NCI-H446 (cell line): ENCODE measurements at regions not wholly inside any gene's neighbourhood (a gene's known extent, or its start where the extent isn't known, plus 50 kb on each side); places are given as distances from the start of the nearest gene placed in this dataset.
"Not testable (repeated sequence)": the region's sequence is repeated elsewhere in the genome, so short reads cannot be mapped to it uniquely, and the experiment has no call there.

ENCODE experiments used
- DNase-seq, 2 experiments: peaks; one replicate each; lab custom pipeline; 2025; lab: John Stamatoyannopoulos, UW

GRCh38 chr3:18189282-18190050 lies 235.7 kb downstream of the SATB1 start:
- DNase-seq: no peak

GRCh38 chr3:18188491-18188890 lies 236.6 kb downstream of the SATB1 start:
- DNase-seq: no peak

GRCh38 chr3:18185624-18186023 lies 239.5 kb downstream of the SATB1 start:
- no peak for DNase-seq

- DNase-seq: not testable (repeated sequence)
These were observed 242.2 kb downstream of the SATB1 start for GRCh38 chr3:18182923-18183322.

- no peak for DNase-seq
These were observed 245.6 kb downstream of the SATB1 start for GRCh38 chr3:18179521-18179920.

- DNase-seq: no peak
These were observed 247.9 kb downstream of the SATB1 start for GRCh38 chr3:18177271-18177670.

GRCh38 chr3:18173891-18174290 lies 251.2 kb downstream of the SATB1 start:
- DNase-seq: not testable (repeated sequence)

- no peak for DNase-seq
These were observed 265.5 kb downstream of the SATB1 start for GRCh38 chr3:18159681-18160080.

- no peak for DNase-seq
These were observed 271.5 kb downstream of the SATB1 start for GRCh38 chr3:18153571-18154173.

GRCh38 chr3:18151199-18151598 lies 273.9 kb downstream of the SATB1 start:
- no peak for DNase-seq

- no peak for DNase-seq
These were observed 275.2 kb downstream of the SATB1 start for GRCh38 chr3:18149935-18150334.

- no peak for DNase-seq
These were observed 275.8 kb downstream of the SATB1 start for GRCh38 chr3:18149386-18149785.

- DNase-seq: no peak
These were observed 280.6 kb downstream of the SATB1 start for GRCh38 chr3:18144571-18144970.

GRCh38 chr3:18143258-18143780 lies 281.8 kb downstream of the SATB1 start:
- DNase-seq: no peak

GRCh38 chr3:18137958-18138357 lies 287.2 kb downstream of the SATB1 start:
- no peak for DNase-seq

GRCh38 chr3:18135060-18135814 lies 289.9 kb downstream of the SATB1 start:
- no peak for DNase-seq

- DNase-seq: no peak
These were observed 290.6 kb downstream of the SATB1 start for GRCh38 chr3:18134386-18135059.

- DNase-seq: no peak
These were observed 292.1 kb downstream of the SATB1 start for GRCh38 chr3:18132991-18133390.

- DNase-seq: no peak
These were observed 297.1 kb downstream of the SATB1 start for GRCh38 chr3:18127859-18128681.

- DNase-seq: no peak
These were observed 297.8 kb downstream of the SATB1 start for GRCh38 chr3:18127174-18127858.

- no peak for DNase-seq
These were observed 298.4 kb downstream of the SATB1 start for GRCh38 chr3:18126772-18127171.
